ENCODE measurements at regions not wholly inside any gene's neighbourhood (a gene's known extent, or its start where the extent isn't known, plus 50 kb on each side); places are given as distances from the start of the nearest gene placed in this dataset.

GRCh38 chr3:18870642-18871041, 277.7 kb upstream of the KCNH8 start:
- DNase-seq, result no peak
- 30% methylated on average over 2 of the region's 2 CpGs for WGBS (ENCODE audit: insufficient coverage, low coverage, low lambda C conversion rate, missing lambda C conversion rate)
- no peak for TF ChIP-seq POLR2A (IDR thresholded peaks at IDR 0.05)
- no peak for TF ChIP-seq CTCF (IDR thresholded peaks at IDR 0.05)
- no peaks in the 10 kb centered on the region for H3K9me3 ChIP-seq
- H3K4me3 ChIP-seq, result no peak overlapping the region
- H3K36me3 ChIP-seq, result no peaks in the 10 kb centered on the region
- H3K4me1 ChIP-seq, result no peaks in the 10 kb centered on the region
- ATAC-seq, result no peak
- intact Hi-C loops (cut with DNase I), result no loop called here
- no peak overlapping the region for H3K27ac ChIP-seq
- no peaks in the 10 kb centered on the region for H3K27me3 ChIP-seq

- H3K9me3 ChIP-seq, result no peaks in the 10 kb centered on the region
- no peaks in the 10 kb centered on the region for H3K36me3 ChIP-seq
- no peak overlapping the region for H3K27ac ChIP-seq
- ATAC-seq (no peak), DNase-seq (no peak)
- no peak for TF ChIP-seq POLR2A (IDR thresholded peaks at IDR 0.05)
- no peak for TF ChIP-seq CTCF (IDR thresholded peaks at IDR 0.05)
- WGBS (ENCODE audit: insufficient coverage, low coverage, low lambda C conversion rate, missing lambda C conversion rate), result 61% methylated on average over 1 of the region's 1 CpG
- no peaks in the 10 kb centered on the region for H3K27me3 ChIP-seq
- no peaks in the 10 kb centered on the region for H3K4me1 ChIP-seq
- H3K4me3 ChIP-seq, result no peak overlapping the region
- intact Hi-C loops (cut with DNase I), result no loop called here
Measured at GRCh38 chr3:18870074-18870640, 278.2 kb upstream of the KCNH8 start.

GRCh38 chr3:18868911-18869689, 279.2 kb upstream of the KCNH8 start:
- no peaks in the 10 kb centered on the region for H3K36me3 ChIP-seq
- no peaks in the 10 kb centered on the region for H3K9me3 ChIP-seq
- DNase-seq, result no peak
- ATAC-seq, result no peak
- intact Hi-C loops (cut with DNase I), result no loop called here
- no peaks in the 10 kb centered on the region for H3K27me3 ChIP-seq
- TF ChIP-seq POLR2A (IDR thresholded peaks at IDR 0.05) (no peak), CTCF (IDR thresholded peaks at IDR 0.05) (no peak)
- H3K27ac ChIP-seq, result no peak overlapping the region
- H3K4me3 ChIP-seq, result no peak overlapping the region
- WGBS (ENCODE audit: insufficient coverage, low coverage, low lambda C conversion rate, missing lambda C conversion rate), result 52% methylated on average over 4 of the region's 4 CpGs
- H3K4me1 ChIP-seq, result no peaks in the 10 kb centered on the region

GRCh38 chr3:18866899-18867298, 281.4 kb upstream of the KCNH8 start:
- Histone ChIP-seq H3K4me3 (no peak overlapping the region), H3K4me1 (no peaks in the 10 kb centered on the region), H3K27ac (no peak overlapping the region), H3K27me3 (no peaks in the 10 kb centered on the region), H3K9me3 (no peaks in the 10 kb centered on the region), H3K36me3 (no peaks in the 10 kb centered on the region)
- intact Hi-C loops (cut with DNase I), result no loop called here
- 13% methylated on average over 1 of the region's 1 CpG for WGBS (ENCODE audit: insufficient coverage, low coverage, low lambda C conversion rate, missing lambda C conversion rate)
- TF ChIP-seq POLR2A (IDR thresholded peaks at IDR 0.05) (no peak), CTCF (IDR thresholded peaks at IDR 0.05) (no peak)
- DNase-seq (no peak), ATAC-seq (no peak)

Data from right lobe of liver (tissue), 6 donors.